ENCODE measurements at regions not wholly inside any gene's neighbourhood (a gene's known extent, or its start where the extent isn't known, plus 50 kb on each side); places are given as distances from the start of the nearest gene placed in this dataset.

DNA sequence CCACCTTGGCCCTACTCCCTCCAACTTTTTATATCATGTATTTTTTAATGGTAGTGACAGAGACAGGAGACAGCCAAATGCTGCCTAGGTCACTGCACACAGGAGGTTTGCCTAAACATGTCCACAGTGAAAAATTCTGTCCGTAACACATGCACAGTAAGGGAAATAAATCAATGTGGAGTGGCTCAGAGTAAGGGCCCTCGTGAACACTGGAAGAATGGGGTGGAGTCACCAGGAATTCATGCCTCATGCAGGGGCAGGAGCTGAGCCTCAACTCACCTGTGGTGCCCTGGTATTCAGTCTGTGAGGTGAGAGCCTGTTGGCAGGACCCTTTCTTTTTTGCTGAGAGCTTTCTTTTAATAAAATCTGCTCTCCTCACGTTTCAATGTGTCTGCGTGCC, 289.1 kb downstream of the TGFB2 start (continued):
- no peak for TF ChIP-seq SP2 (IDR thresholded peaks at IDR 0.05; ENCODE audit: low read length)
- TF ChIP-seq, protein P1, sequence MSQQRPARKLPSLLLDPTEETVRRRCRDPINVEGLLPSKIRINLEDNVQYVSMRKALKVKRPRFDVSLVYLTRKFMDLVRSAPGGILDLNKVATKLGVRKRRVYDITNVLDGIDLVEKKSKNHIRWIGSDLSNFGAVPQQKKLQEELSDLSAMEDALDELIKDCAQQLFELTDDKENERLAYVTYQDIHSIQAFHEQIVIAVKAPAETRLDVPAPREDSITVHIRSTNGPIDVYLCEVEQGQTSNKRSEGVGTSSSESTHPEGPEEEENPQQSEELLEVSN (IDR thresholded peaks at IDR 0.05) = no peak
